Ishikawa (cell line): ENCODE measurements at regions not wholly inside any gene's neighbourhood (a gene's known extent, or its start where the extent isn't known, plus 50 kb on each side); places are given as distances from the start of the nearest gene placed in this dataset.

Experiments
- EGR1 ChIP-seq: IDR thresholded peaks from 2 replicates; pipeline ENCODE4 v1.6.1; 2012
- EP300 ChIP-seq: IDR thresholded peaks from 2 replicates; pipeline ENCODE4 v1.6.1; 2012; ENCODE audit warnings: borderline replicate concordance
- RAD21 ChIP-seq: IDR thresholded peaks from 2 replicates; pipeline ENCODE4 v1.6.1; 2012; ENCODE audit warnings: low read depth
- TCF12 ChIP-seq: IDR thresholded peaks from 2 replicates; pipeline ENCODE4 v1.6.1; 2012; ENCODE audit warnings: low read depth
- YY1 ChIP-seq: IDR thresholded peaks from 2 replicates; pipeline ENCODE4 v1.6.1; 2012; ENCODE audit warnings: low read depth

- TF ChIP-seq RAD21 (no peak), EP300 (no peak), EGR1 (no peak), YY1 (no peak), TCF12 (no peak)
Observed at GRCh38 chr10:28095791-28096378, 97.0 kb upstream of the ODAD2 start.
